ENCODE measurements at regions not wholly inside any gene's neighbourhood (a gene's known extent, or its start where the extent isn't known, plus 50 kb on each side); places are given as distances from the start of the nearest gene placed in this dataset.

GRCh38 chr2:185130685-185131084 lies 532.4 kb downstream of the ZNF804A start:
- TF ChIP-seq CTCF (conservative IDR thresholded peaks at IDR 0.05; ENCODE audit: low read depth, low read length) (no peak), SMC3 (IDR thresholded peaks at IDR 0.05; ENCODE audit: low read depth, low read length) (no peak), MAFK (IDR thresholded peaks at IDR 0.05; ENCODE audit: low read depth, low read length) (no peak), CHD1 (IDR thresholded peaks at IDR 0.05; ENCODE audit: low read depth, low read length) (no peak), RFX5 (IDR thresholded peaks at IDR 0.05; ENCODE audit: low read depth, low read length) (no peak), POLR2A (IDR thresholded peaks at IDR 0.05; ENCODE audit: low read depth, low read length) (no peak)

Data from IMR-90 (cell line).